Fibroblast of lung (primary cell): ENCODE measurements at regions not wholly inside any gene's neighbourhood (a gene's known extent, or its start where the extent isn't known, plus 50 kb on each side); places are given as distances from the start of the nearest gene placed in this dataset.

ENCODE experiments used
- DNase-seq, 2 donors: peaks; one replicate each; pipeline versions ENCODE4 v3.0.0 to v3.0.0-alpha.2; 2010; ENCODE audit warnings: low read depth in 2 of 2
- H2AFZ ChIP-seq: 2 replicates; pipeline ENCODE4 v1.5.1; 2012; ENCODE audit warnings: low read length, control low read depth, inconsistent platforms
- H3K27ac ChIP-seq: 2 replicates; pipeline ENCODE4 v1.5.1; 2011; ENCODE audit warnings: low read length, control low read depth; ENCODE audit not compliant: insufficient read depth
- H3K27me3 ChIP-seq: 2 replicates; pipeline ENCODE4 v1.5.1; 2011; ENCODE audit warnings: mild to moderate bottlenecking, low read length; ENCODE audit not compliant: control insufficient read depth, insufficient read depth
- H3K36me3 ChIP-seq: 2 replicates; pipeline ENCODE4 v1.5.1; 2011; ENCODE audit warnings: low read length; ENCODE audit not compliant: control insufficient read depth, insufficient read depth
- H3K4me1 ChIP-seq: 2 replicates; pipeline ENCODE4 v1.5.1; 2011; ENCODE audit warnings: low read length; ENCODE audit not compliant: control insufficient read depth, insufficient read depth; ENCODE audit errors: extremely low read depth
- H3K4me2 ChIP-seq: 2 replicates; pipeline ENCODE4 v1.5.1; 2011; ENCODE audit warnings: low read length, control low read depth; ENCODE audit not compliant: insufficient read depth; ENCODE audit errors: extremely low read depth
- H3K4me3 ChIP-seq, 4 experiments: fragments of 200-600 bp in 1 of 4; sonication (generic) in 1 of 4; replicated peaks in 1 of 4; 2 replicates each; pipeline ENCODE4 v1.5.1; 2011 to 2016; ENCODE audit warnings: low read length in 4 of 4, low read depth in 3 of 4, mild to moderate bottlenecking in 3 of 4, control low read depth in 2 of 4, inconsistent platforms in 1 of 4, mixed read lengths in 1 of 4; ENCODE audit not compliant: insufficient read depth in 1 of 4; ENCODE audit errors: control extremely low read depth in 1 of 4
- H3K79me2 ChIP-seq: 2 replicates; pipeline ENCODE4 v1.5.1; 2012; ENCODE audit warnings: mild to moderate bottlenecking, low read length, inconsistent platforms; ENCODE audit not compliant: control insufficient read depth, insufficient read depth
- H3K9ac ChIP-seq: 2 replicates; pipeline ENCODE4 v1.5.1; 2011; ENCODE audit warnings: mild to moderate bottlenecking, low read length, control low read depth; ENCODE audit not compliant: insufficient read depth
- H3K9me3 ChIP-seq: 2 replicates; pipeline ENCODE4 v1.5.1; 2012; ENCODE audit warnings: low read depth, low read length; ENCODE audit not compliant: control insufficient read depth, insufficient read depth
- H4K20me1 ChIP-seq: 2 replicates; pipeline ENCODE4 v1.5.1; 2011; ENCODE audit warnings: low read length; ENCODE audit not compliant: control insufficient read depth, insufficient read depth; ENCODE audit errors: extremely low read depth
- CTCF ChIP-seq, 2 donors: IDR thresholded peaks in 1 of 2; conservative IDR thresholded peaks in 1 of 2; 1 replicate in 1 of 2; 2 replicates in 1 of 2; pipeline ENCODE4 v1.5.1; 2011 to 2012; ENCODE audit warnings: low read length in 2 of 2, control low read depth in 1 of 2, inconsistent platforms in 1 of 2, low read depth in 1 of 2, mild to moderate bottlenecking in 1 of 2
- EZH2 ChIP-seq: IDR thresholded peaks from 2 replicates; pipeline ENCODE4 v1.5.1; 2012; ENCODE audit warnings: low read length, control low read depth, mild to moderate bottlenecking; ENCODE audit errors: missing control alignments

DNA sequence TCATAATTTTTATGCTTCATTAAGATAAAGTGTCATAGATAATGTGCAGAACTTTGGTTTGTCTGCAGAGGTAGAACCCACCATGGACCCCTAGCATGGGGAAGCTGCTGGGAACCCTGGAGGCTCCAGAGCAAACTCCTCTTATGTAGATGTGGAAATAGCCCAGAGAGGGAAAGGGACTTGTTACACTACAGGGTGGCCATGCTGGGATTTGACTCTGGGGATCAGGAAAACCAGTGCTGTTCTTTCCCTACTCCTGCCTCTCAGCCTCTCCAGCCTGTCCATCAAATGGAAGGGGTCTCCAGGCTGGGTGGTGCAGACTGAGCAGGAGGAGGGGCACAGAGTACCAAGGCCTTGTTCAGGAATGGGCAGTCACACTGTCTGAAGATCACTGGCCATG, 54.2 kb downstream of the MSX1 start:
- Histone ChIP-seq H3K9ac (no peak overlapping the region), H3K4me3 (no peak overlapping the region), H3K4me1 (no peaks in the 10 kb centered on the region), H3K27me3 (no peaks in the 10 kb centered on the region), H3K36me3 (no peaks in the 10 kb centered on the region), H3K9me3 (no peaks in the 10 kb centered on the region), H3K27ac (no peak overlapping the region), H2AFZ (no peak overlapping the region), H4K20me1 (no peaks in the 10 kb centered on the region), H3K4me2 (no peak overlapping the region), H3K79me2 (no peaks in the 10 kb centered on the region)
- DNase-seq, result no peak
- TF ChIP-seq EZH2 (no peak), CTCF (conservative IDR thresholded peaks at IDR 0.05 in 1 of 2, IDR thresholded peaks at IDR 0.05 in 1 of 2; ENCODE audit: low read depth in 1 of 2, low read length in 2 of 2) (no peak)

DNA sequence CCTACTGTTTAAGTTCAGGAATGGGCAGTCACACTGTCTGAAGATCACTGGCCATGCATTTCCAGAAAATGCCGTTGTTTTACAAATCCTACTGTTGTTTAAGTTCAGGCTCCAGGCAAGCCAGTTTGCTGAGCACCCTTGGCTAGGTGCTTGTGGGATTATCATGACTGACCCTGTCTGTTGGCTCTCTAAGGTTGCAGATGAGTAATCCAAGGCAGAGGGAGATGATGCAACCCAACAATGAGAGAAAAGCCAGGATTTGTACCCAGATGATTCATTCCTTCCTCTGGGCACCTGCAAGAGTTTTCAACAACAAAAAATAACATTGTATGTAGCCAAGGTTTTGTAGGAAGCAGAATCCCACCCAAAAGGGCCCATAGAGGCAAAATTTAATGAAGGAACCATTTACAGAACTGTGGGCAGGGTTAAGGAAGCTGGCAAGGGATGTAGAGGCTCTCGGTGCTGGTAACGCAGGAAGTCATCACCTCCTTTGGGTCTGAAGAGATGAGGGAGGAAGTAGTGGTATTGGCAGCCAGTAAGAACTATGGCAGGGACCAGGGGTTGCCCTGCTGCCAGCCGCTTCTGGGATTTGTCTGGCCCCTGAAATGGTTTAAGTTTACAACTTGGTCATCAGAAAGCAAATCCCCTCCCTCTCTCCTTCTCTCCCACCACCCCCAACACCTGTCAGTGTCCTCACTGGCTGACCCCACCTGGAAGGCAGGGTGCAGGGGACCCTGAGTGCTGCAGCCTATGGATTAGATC, 54.8 kb downstream of the MSX1 start:
- TF ChIP-seq EZH2 (no peak), CTCF (conservative IDR thresholded peaks at IDR 0.05 in 1 of 2, IDR thresholded peaks at IDR 0.05 in 1 of 2; ENCODE audit: low read depth in 1 of 2, low read length in 2 of 2) (no peak)
- H4K20me1 ChIP-seq, result no peaks in the 10 kb centered on the region
- no peaks in the 10 kb centered on the region for H3K27me3 ChIP-seq
- no peaks in the 10 kb centered on the region for H3K9me3 ChIP-seq
- no peak overlapping the region for H2AFZ ChIP-seq
- no peak overlapping the region for H3K4me3 ChIP-seq
- no peaks in the 10 kb centered on the region for H3K36me3 ChIP-seq
- H3K4me2 ChIP-seq, result no peak overlapping the region
- DNase-seq, result peak in 1 of 2 donors; percentile 41
- no peak overlapping the region for H3K9ac ChIP-seq
- no peak overlapping the region for H3K27ac ChIP-seq
- no peaks in the 10 kb centered on the region for H3K79me2 ChIP-seq
- H3K4me1 ChIP-seq, result no peaks in the 10 kb centered on the region

- Histone ChIP-seq H3K79me2 (no peaks in the 10 kb centered on the region), H3K4me3 (no peak overlapping the region), H3K36me3 (no peaks in the 10 kb centered on the region), H3K4me2 (no peak overlapping the region), H3K9me3 (no peaks in the 10 kb centered on the region), H3K27ac (no peak overlapping the region), H2AFZ (no peak overlapping the region), H3K4me1 (no peaks in the 10 kb centered on the region), H3K27me3 (no peaks in the 10 kb centered on the region), H4K20me1 (no peaks in the 10 kb centered on the region), H3K9ac (no peak overlapping the region)
- TF ChIP-seq CTCF (conservative IDR thresholded peaks at IDR 0.05 in 1 of 2, IDR thresholded peaks at IDR 0.05 in 1 of 2; ENCODE audit: low read depth in 1 of 2, low read length in 2 of 2) (no peak), EZH2 (no peak)
- no peak for DNase-seq
Measured at GRCh38 chr4:4914965-4915845, 55.7 kb downstream of the MSX1 start.
